Urinary bladder (tissue), 3 donors: ENCODE measurements at regions not wholly inside any gene's neighbourhood (a gene's known extent, or its start where the extent isn't known, plus 50 kb on each side); places are given as distances from the start of the nearest gene placed in this dataset.
"Not testable (repeated sequence)": the region's sequence is repeated elsewhere in the genome, so short reads cannot be mapped to it uniquely, and the experiment has no call there.

Experiments
- DNase-seq: peaks from one replicate; pipeline ENCODE4 v3.0.0-alpha.2; 2015; ENCODE audit errors: extremely low spot score
- H3K27ac ChIP-seq: one replicate; pipeline ENCODE4 v1.5.1; 2013; ENCODE audit warnings: low read depth, mild to moderate bottlenecking, moderate library complexity
- H3K36me3 ChIP-seq: one replicate; pipeline ENCODE4 v1.6.1; 2013; ENCODE audit warnings: mild to moderate bottlenecking, moderate library complexity; ENCODE audit not compliant: insufficient read depth
- H3K4me1 ChIP-seq: one replicate; pipeline ENCODE4 v1.6.1; 2013; ENCODE audit warnings: mild to moderate bottlenecking, moderate library complexity; ENCODE audit not compliant: insufficient read depth
- H3K4me3 ChIP-seq: one replicate; pipeline ENCODE4 v1.5.1; 2013; ENCODE audit warnings: low read depth, low read length
- WGBS: extraction: QIAGEN DNeasy Blood & Tissue Kit; methylation state at CpG from one replicate; pipeline ENCODE4 v1.1.7; 2013; 5-methylcytosine and 5-hydroxymethylcytosine counted together
- donor health status: healthy with polysubstance abuse.
- donor health status: healthy.

- no peak for DNase-seq
- no peak overlapping the region for H3K27ac ChIP-seq
- H3K4me1 ChIP-seq: no peaks in the 10 kb centered on the region
- no peaks in the 10 kb centered on the region for H3K36me3 ChIP-seq
- WGBS: 97% methylated on average over 2 of the region's 2 CpGs
- no peak overlapping the region for H3K4me3 ChIP-seq
Measured at GRCh38 chr2:54048117-54048785, 67.2 kb upstream of the ACYP2 start.

- WGBS: 95% methylated on average over 3 of the region's 3 CpGs
- Histone ChIP-seq H3K36me3 (no peaks in the 10 kb centered on the region), H3K4me3 (no peak overlapping the region), H3K27ac (no peak overlapping the region), H3K4me1 (no peaks in the 10 kb centered on the region)
- no peak for DNase-seq
Measured at GRCh38 chr2:54047658-54048057, 67.8 kb upstream of the ACYP2 start.

GRCh38 chr2:54047091-54047490, 68.3 kb upstream of the ACYP2 start:
- DNase-seq: no peak
- Histone ChIP-seq H3K4me3 (no peak overlapping the region), H3K36me3 (no peaks in the 10 kb centered on the region), H3K27ac (no peak overlapping the region), H3K4me1 (no peaks in the 10 kb centered on the region)
- WGBS: 90% methylated on average over 4 of the region's 4 CpGs

GRCh38 chr2:54042897-54043620, 72.3 kb upstream of the PSME4 start:
- Histone ChIP-seq H3K4me3 (no peak overlapping the region), H3K4me1 (no peaks in the 10 kb centered on the region), H3K27ac (no peak overlapping the region), H3K36me3 (peaks cover 2% of the 10 kb centered on the region)
- no peak for DNase-seq
- WGBS: 91% methylated on average over 2 of the region's 2 CpGs

- Histone ChIP-seq H3K4me3 (no peak overlapping the region), H3K36me3 (peaks cover 2% of the 10 kb centered on the region), H3K4me1 (no peaks in the 10 kb centered on the region), H3K27ac (peak overlapping the region; percentile 23)
- WGBS: 34% methylated on average over 2 of the region's 2 CpGs
- DNase-seq: no peak
Measured at GRCh38 chr2:54042341-54042740, 71.5 kb upstream of the PSME4 start.

- DNase-seq: no peak
- Histone ChIP-seq H3K4me1 (no peaks in the 10 kb centered on the region), H3K36me3 (peaks cover 2% of the 10 kb centered on the region), H3K27ac (no peak overlapping the region), H3K4me3 (no peak overlapping the region)
- WGBS: 81% methylated on average over 4 of the region's 4 CpGs
Measured at GRCh38 chr2:54041135-54041534, 70.3 kb upstream of the PSME4 start.

GRCh38 chr2:54040685-54041084, 69.9 kb upstream of the PSME4 start:
- peaks cover 2% of the 10 kb centered on the region for H3K36me3 ChIP-seq
- H3K4me1 ChIP-seq: no peaks in the 10 kb centered on the region
- H3K27ac ChIP-seq: no peak overlapping the region
- WGBS: 100% methylated on average over 1 of the region's 1 CpG
- DNase-seq: no peak
- no peak overlapping the region for H3K4me3 ChIP-seq

GRCh38 chr2:54040250-54040649, 69.5 kb upstream of the PSME4 start:
- 78% methylated on average over 2 of the region's 2 CpGs for WGBS
- H3K36me3 ChIP-seq: peaks cover 2% of the 10 kb centered on the region
- no peak overlapping the region for H3K27ac ChIP-seq
- H3K4me1 ChIP-seq: no peaks in the 10 kb centered on the region
- no peak for DNase-seq
- H3K4me3 ChIP-seq: no peak overlapping the region

GRCh38 chr2:54038835-54039234, 68.0 kb upstream of the PSME4 start:
- 96% methylated on average over 1 of the region's 1 CpG for WGBS

GRCh38 chr2:54031288-54031687, 60.5 kb upstream of the PSME4 start:
- not testable (repeated sequence) for H3K27ac ChIP-seq, H3K4me3 ChIP-seq, H3K4me1 ChIP-seq, DNase-seq, H3K36me3 ChIP-seq
- 95% methylated on average over 3 of the region's 3 CpGs for WGBS

More at GRCh38 chr2:54038835-54039234, 68.0 kb upstream of the PSME4 start:
- Histone ChIP-seq H3K4me3 (no peak overlapping the region), H3K27ac (no peak overlapping the region), H3K36me3 (peaks cover 2% of the 10 kb centered on the region), H3K4me1 (no peaks in the 10 kb centered on the region)
- no peak for DNase-seq

GRCh38 chr2:54030806-54031205, 60.0 kb upstream of the PSME4 start:
- no peak overlapping the region for H3K4me3 ChIP-seq
- 98% methylated on average over 2 of the region's 2 CpGs for WGBS
- no peaks in the 10 kb centered on the region for H3K36me3 ChIP-seq
- no peak for DNase-seq
- peaks cover 2% of the 10 kb centered on the region for H3K4me1 ChIP-seq
- H3K27ac ChIP-seq: no peak overlapping the region

GRCh38 chr2:54030396-54030741, 59.6 kb upstream of the PSME4 start:
- no peak overlapping the region for H3K27ac ChIP-seq

GRCh38 chr2:54029721-54030395, 59.1 kb upstream of the PSME4 start:
- Histone ChIP-seq H3K4me1 (peaks cover 2% of the 10 kb centered on the region), H3K27ac (no peak overlapping the region), H3K4me3 (no peak overlapping the region), H3K36me3 (no peaks in the 10 kb centered on the region)
- 40% methylated on average over 11 of the region's 11 CpGs for WGBS
- no peak for DNase-seq

More at GRCh38 chr2:54030396-54030741, 59.6 kb upstream of the PSME4 start:
- no peaks in the 10 kb centered on the region for H3K36me3 ChIP-seq
- no peak for DNase-seq
- 54% methylated on average over 9 of the region's 9 CpGs for WGBS
- H3K4me3 ChIP-seq: no peak overlapping the region
- peaks cover 2% of the 10 kb centered on the region for H3K4me1 ChIP-seq

- not testable (repeated sequence) for H3K4me1 ChIP-seq, H3K27ac ChIP-seq, H3K4me3 ChIP-seq, H3K36me3 ChIP-seq, DNase-seq
- 90% methylated on average over 6 of the region's 6 CpGs for WGBS
Measured at GRCh38 chr2:54025463-54026075, 54.8 kb upstream of the PSME4 start.
